DOHH2 (cell line): ENCODE measurements at regions not wholly inside any gene's neighbourhood (a gene's known extent, or its start where the extent isn't known, plus 50 kb on each side); places are given as distances from the start of the nearest gene placed in this dataset.

ENCODE experiments used
- H3F3A ChIP-seq: fragments of 200-600 bp; sonication (generic), shearing (Covaris generic); 2 replicates; pipeline ENCODE4 v1.6.0; 2016; ENCODE audit warnings: antibody characterized with exemption, mild to moderate bottlenecking; ENCODE audit not compliant: control insufficient read depth, insufficient read depth
- H3K27ac ChIP-seq: fragments of 200-600 bp; sonication (generic); 2 replicates; pipeline ENCODE4 v1.5.1; 2014; ENCODE audit warnings: low read depth, mild to moderate bottlenecking, low read length, moderate library complexity
- H3K27me3 ChIP-seq: fragments of 200-600 bp; sonication (generic); 2 replicates; pipeline ENCODE4 v1.6.1; 2014; ENCODE audit warnings: mild to moderate bottlenecking, low read length, mixed read lengths; ENCODE audit not compliant: control insufficient read depth
- H3K36me3 ChIP-seq: fragments of 200-600 bp; sonication (generic); 2 replicates; pipeline ENCODE4 v1.6.1; 2014; ENCODE audit warnings: mild to moderate bottlenecking, low read length, moderate library complexity, mixed read lengths; ENCODE audit not compliant: control insufficient read depth
- H3K4me1 ChIP-seq: fragments of 200-600 bp; sonication (generic); 2 replicates; pipeline ENCODE4 v1.6.1; 2014; ENCODE audit warnings: mild to moderate bottlenecking, low read length, mixed read lengths; ENCODE audit not compliant: control insufficient read depth
- H3K4me2 ChIP-seq: fragments of 200-600 bp; sonication (generic); 2 replicates; pipeline ENCODE4 v1.6.0; 2014; ENCODE audit warnings: mild to moderate bottlenecking, low read length, moderate library complexity
- H3K4me3 ChIP-seq: fragments of 200-600 bp; sonication (generic); 2 replicates; pipeline ENCODE4 v1.5.1; 2014; ENCODE audit warnings: mild to moderate bottlenecking, low read length, mixed read lengths
- H3K79me2 ChIP-seq: fragments of 200-600 bp; sonication (generic); 2 replicates; pipeline ENCODE4 v1.6.1; 2014; ENCODE audit warnings: mild to moderate bottlenecking, low read length, mixed read lengths; ENCODE audit not compliant: control insufficient read depth
- H3K9me2 ChIP-seq: fragments of 200-600 bp; sonication (generic); replicated peaks from 2 replicates; pipeline ENCODE4 v1.6.1; 2014; ENCODE audit warnings: mild to moderate bottlenecking, low read length, mixed read lengths; ENCODE audit not compliant: control insufficient read depth
- H3K9me3 ChIP-seq: fragments of 200-600 bp; sonication (generic); 2 replicates; pipeline ENCODE4 v1.6.1; 2014; ENCODE audit warnings: antibody characterized with exemption, low read length, mixed read lengths; ENCODE audit not compliant: control insufficient read depth, insufficient read depth
- H4K20me1 ChIP-seq: fragments of 200-600 bp; sonication (generic); 2 replicates; pipeline ENCODE4 v1.6.0; 2014; ENCODE audit warnings: low read depth, mild to moderate bottlenecking, antibody characterized with exemption, low read length, moderate library complexity; ENCODE audit not compliant: control insufficient read depth, insufficient read depth
- CTCF ChIP-seq: fragments of 200-600 bp; sonication (generic); IDR thresholded peaks from one replicate; pipeline ENCODE4 v1.5.1; 2014; ENCODE audit warnings: antibody characterized with exemption, mild to moderate bottlenecking, low read depth, low read length; ENCODE audit not compliant: poor library complexity, severe bottlenecking
- EZH2phosphoT487 ChIP-seq: fragments of 200-600 bp; sonication (generic); IDR thresholded peaks from 2 replicates; pipeline ENCODE4 v1.6.1; 2017; ENCODE audit warnings: borderline replicate concordance, mild to moderate bottlenecking, antibody characterized with exemption, low read length, moderate library complexity, mixed read lengths

DNA sequence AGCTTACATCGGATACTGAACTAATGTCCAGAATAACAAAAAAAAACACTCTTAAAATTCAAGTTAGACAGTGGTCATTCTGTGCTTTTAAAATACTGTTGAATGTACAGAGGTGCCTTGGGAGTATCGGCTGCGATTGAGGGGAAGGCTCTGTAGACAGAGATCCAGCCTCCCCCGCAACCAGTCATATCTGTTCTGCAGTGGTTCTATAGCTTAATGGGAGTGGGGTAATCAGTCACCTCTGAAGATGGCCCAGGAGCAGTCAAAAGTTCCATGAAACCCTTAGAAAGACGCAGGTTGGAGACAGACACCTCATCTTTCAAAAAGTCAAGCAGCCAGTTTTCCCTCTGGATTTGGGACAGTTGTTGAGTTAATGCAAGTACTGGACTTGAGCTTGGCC is 1486.6 kb upstream of the TMEM132C start:
- Histone ChIP-seq H3K27me3 (no peaks in the 10 kb centered on the region), H3K4me2 (no peak overlapping the region), H3K36me3 (no peaks in the 10 kb centered on the region), H3K4me3 (no peak overlapping the region), H4K20me1 (no peaks in the 10 kb centered on the region), H3K4me1 (no peaks in the 10 kb centered on the region), H3K79me2 (no peaks in the 10 kb centered on the region), H3F3A (no peaks in the 10 kb centered on the region), H3K9me2 (no peaks in the 10 kb centered on the region), H3K27ac (no peak overlapping the region), H3K9me3 (no peaks in the 10 kb centered on the region)
- no peak for TF ChIP-seq EZH2phosphoT487
- no peak for TF ChIP-seq CTCF

DNA sequence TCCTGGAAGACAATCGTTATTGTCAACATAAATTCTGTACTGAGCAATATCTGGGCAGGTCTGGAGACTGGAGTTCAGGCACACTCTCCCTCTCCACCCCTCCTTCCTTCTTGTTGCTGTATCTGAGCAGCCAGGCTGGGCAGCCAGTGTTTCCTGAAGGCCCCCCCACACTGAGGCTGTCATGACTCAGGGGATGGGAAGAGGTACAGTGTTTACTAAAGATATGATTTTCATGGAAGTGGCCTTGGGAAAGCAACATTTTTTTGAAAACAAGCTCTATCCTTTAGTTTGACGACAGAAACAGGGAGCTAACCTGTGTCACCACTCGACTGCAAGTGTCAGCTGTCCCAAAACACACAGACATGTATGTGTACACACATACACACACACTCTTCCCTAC is 1485.4 kb upstream of the TMEM132C start:
- Histone ChIP-seq H3K27ac (no peak overlapping the region), H3K27me3 (no peaks in the 10 kb centered on the region)

GRCh38 chr12:126782083-126782482 is 1484.9 kb upstream of the TMEM132C start:
- no peaks in the 10 kb centered on the region for H3K36me3 ChIP-seq
- H3K27ac ChIP-seq = no peak overlapping the region
- H3K27me3 ChIP-seq = no peaks in the 10 kb centered on the region
- H3K4me1 ChIP-seq = no peaks in the 10 kb centered on the region
- TF ChIP-seq CTCF = no peak
- TF ChIP-seq EZH2phosphoT487 = no peak
- no peak overlapping the region for H3K4me2 ChIP-seq
- H3K79me2 ChIP-seq = no peaks in the 10 kb centered on the region
- no peaks in the 10 kb centered on the region for H4K20me1 ChIP-seq
- no peaks in the 10 kb centered on the region for H3F3A ChIP-seq
- no peaks in the 10 kb centered on the region for H3K9me2 ChIP-seq
- H3K9me3 ChIP-seq = no peaks in the 10 kb centered on the region
- no peak overlapping the region for H3K4me3 ChIP-seq

More for the DNA sequence above, 1485.4 kb upstream of the TMEM132C start:
- Histone ChIP-seq H3K4me2 (no peak overlapping the region), H3K4me1 (no peaks in the 10 kb centered on the region), H3K9me3 (no peaks in the 10 kb centered on the region), H3K79me2 (no peaks in the 10 kb centered on the region), H3F3A (no peaks in the 10 kb centered on the region), H3K36me3 (no peaks in the 10 kb centered on the region), H3K4me3 (no peak overlapping the region), H3K9me2 (no peaks in the 10 kb centered on the region), H4K20me1 (no peaks in the 10 kb centered on the region)
- TF ChIP-seq EZH2phosphoT487 (no peak), CTCF (no peak)
